GM23338 (cell line): ENCODE measurements at regions not wholly inside any gene's neighbourhood (a gene's known extent, or its start where the extent isn't known, plus 50 kb on each side); places are given as distances from the start of the nearest gene placed in this dataset.

Source experiments
- ETS1 ChIP-seq: IDR thresholded peaks from 2 replicates; pipeline ENCODE4 v1.6.1; 2016; ENCODE audit warnings: antibody characterized with exemption
- EZH2 ChIP-seq: fragments of 200-600 bp; sonication (generic); IDR thresholded peaks from one replicate; pipeline ENCODE4 v1.8.0; 2017; ENCODE audit warnings: antibody characterized with exemption, mild to moderate bottlenecking, low read depth; ENCODE audit not compliant: unreplicated experiment
- EZH2phosphoT487 ChIP-seq: fragments of 200-600 bp; sonication (generic); IDR thresholded peaks from one replicate; pipeline ENCODE4 v1.8.1; 2018; ENCODE audit warnings: antibody characterized with exemption; ENCODE audit not compliant: unreplicated experiment
- POLR2AphosphoS5 ChIP-seq: IDR thresholded peaks from 2 replicates; pipeline ENCODE4 v1.6.1; 2016; ENCODE audit warnings: antibody characterized with exemption, low read depth
- ZNF331 ChIP-seq: fragments of 250-450 bp; sonication (Bioruptor Pico); IDR thresholded peaks from 2 replicates; pipeline ENCODE4 v1.5.0; 2020; ENCODE audit warnings: low read depth, mild to moderate bottlenecking, moderate library complexity
- TF ChIP-seq, protein P1 (sequence below): IDR thresholded peaks from one replicate; pipeline ENCODE4 v1.6.1; 2018; ENCODE audit warnings: antibody characterized with exemption; ENCODE audit not compliant: unreplicated experiment
- TF ChIP-seq, protein P2 (sequence below), 2 experiments: fragments of 200-600 bp in 1 of 2; sonication (generic) in 1 of 2; conservative IDR thresholded peaks; 2 replicates each; pipeline versions ENCODE4 v1.5.1 to v1.6.1; 2016 to 2017; ENCODE audit warnings: antibody characterized with exemption in 2 of 2, low read depth in 2 of 2, mild to moderate bottlenecking in 2 of 2, moderate library complexity in 1 of 2

- TF ChIP-seq, protein P1, sequence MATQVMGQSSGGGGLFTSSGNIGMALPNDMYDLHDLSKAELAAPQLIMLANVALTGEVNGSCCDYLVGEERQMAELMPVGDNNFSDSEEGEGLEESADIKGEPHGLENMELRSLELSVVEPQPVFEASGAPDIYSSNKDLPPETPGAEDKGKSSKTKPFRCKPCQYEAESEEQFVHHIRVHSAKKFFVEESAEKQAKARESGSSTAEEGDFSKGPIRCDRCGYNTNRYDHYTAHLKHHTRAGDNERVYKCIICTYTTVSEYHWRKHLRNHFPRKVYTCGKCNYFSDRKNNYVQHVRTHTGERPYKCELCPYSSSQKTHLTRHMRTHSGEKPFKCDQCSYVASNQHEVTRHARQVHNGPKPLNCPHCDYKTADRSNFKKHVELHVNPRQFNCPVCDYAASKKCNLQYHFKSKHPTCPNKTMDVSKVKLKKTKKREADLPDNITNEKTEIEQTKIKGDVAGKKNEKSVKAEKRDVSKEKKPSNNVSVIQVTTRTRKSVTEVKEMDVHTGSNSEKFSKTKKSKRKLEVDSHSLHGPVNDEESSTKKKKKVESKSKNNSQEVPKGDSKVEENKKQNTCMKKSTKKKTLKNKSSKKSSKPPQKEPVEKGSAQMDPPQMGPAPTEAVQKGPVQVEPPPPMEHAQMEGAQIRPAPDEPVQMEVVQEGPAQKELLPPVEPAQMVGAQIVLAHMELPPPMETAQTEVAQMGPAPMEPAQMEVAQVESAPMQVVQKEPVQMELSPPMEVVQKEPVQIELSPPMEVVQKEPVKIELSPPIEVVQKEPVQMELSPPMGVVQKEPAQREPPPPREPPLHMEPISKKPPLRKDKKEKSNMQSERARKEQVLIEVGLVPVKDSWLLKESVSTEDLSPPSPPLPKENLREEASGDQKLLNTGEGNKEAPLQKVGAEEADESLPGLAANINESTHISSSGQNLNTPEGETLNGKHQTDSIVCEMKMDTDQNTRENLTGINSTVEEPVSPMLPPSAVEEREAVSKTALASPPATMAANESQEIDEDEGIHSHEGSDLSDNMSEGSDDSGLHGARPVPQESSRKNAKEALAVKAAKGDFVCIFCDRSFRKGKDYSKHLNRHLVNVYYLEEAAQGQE = no peak
- TF ChIP-seq, protein P2, sequence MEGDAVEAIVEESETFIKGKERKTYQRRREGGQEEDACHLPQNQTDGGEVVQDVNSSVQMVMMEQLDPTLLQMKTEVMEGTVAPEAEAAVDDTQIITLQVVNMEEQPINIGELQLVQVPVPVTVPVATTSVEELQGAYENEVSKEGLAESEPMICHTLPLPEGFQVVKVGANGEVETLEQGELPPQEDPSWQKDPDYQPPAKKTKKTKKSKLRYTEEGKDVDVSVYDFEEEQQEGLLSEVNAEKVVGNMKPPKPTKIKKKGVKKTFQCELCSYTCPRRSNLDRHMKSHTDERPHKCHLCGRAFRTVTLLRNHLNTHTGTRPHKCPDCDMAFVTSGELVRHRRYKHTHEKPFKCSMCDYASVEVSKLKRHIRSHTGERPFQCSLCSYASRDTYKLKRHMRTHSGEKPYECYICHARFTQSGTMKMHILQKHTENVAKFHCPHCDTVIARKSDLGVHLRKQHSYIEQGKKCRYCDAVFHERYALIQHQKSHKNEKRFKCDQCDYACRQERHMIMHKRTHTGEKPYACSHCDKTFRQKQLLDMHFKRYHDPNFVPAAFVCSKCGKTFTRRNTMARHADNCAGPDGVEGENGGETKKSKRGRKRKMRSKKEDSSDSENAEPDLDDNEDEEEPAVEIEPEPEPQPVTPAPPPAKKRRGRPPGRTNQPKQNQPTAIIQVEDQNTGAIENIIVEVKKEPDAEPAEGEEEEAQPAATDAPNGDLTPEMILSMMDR (conservative IDR thresholded peaks at IDR 0.05; ENCODE audit: low read depth in 2 of 2) = no peak
- TF ChIP-seq POLR2AphosphoS5 (no peak), EZH2 (no peak), EZH2phosphoT487 (no peak), ZNF331 (CRISPR knock-in tag) (no peak), ETS1 (no peak)
Measured at GRCh38 chr20:48019940-48020339, 234.7 kb upstream of the SULF2 start.
